ENCODE measurements at regions not wholly inside any gene's neighbourhood (a gene's known extent, or its start where the extent isn't known, plus 50 kb on each side); places are given as distances from the start of the nearest gene placed in this dataset.

- H3K9me3 Mint-ChIP-seq (ENCODE audit: insufficient read depth), result no peaks in the 10 kb centered on the region
- CTCF ChIA-PET, result no interaction called here
- TF ChIP-seq EZH2 (IDR thresholded peaks at IDR 0.05; ENCODE audit: borderline replicate concordance, insufficient read depth, low read depth, low read length, poor library complexity, severe bottlenecking), result no peak
- TF ChIP-seq CTCF (IDR thresholded peaks at IDR 0.05), result no peak
- no peaks in the 10 kb centered on the region for H3K27me3 Mint-ChIP-seq
- H3K4me1 Mint-ChIP-seq, result peaks cover 22% of the 10 kb centered on the region
- H3K36me3 ChIP-seq (replicated peaks in 1 of 2; ENCODE audit: control extremely low read depth in 1 of 2, control insufficient read depth in 1 of 2, extremely low read depth in 1 of 2, insufficient read depth in 2 of 2, low read length in 1 of 2), result no peaks in the 10 kb centered on the region
- no peak overlapping the region for H3K4me3 ChIP-seq (ENCODE audit: control extremely low read depth in 1 of 5, extremely low read depth in 1 of 5, insufficient read depth in 1 of 5, low read depth in 2 of 5, low read length in 4 of 5)
- DNase-seq (no peak), ATAC-seq (ENCODE audit: low read depth) (no peak)
- POLR2A ChIA-PET, result no interaction called here
- no peak overlapping the region for H3K27ac Mint-ChIP-seq
- H3K9ac ChIP-seq (ENCODE audit: low read length), result no peak overlapping the region
- H3K27ac ChIP-seq (ENCODE audit: low read length in 2 of 2), result no peak overlapping the region
- no peak overlapping the region for H2AFZ ChIP-seq (ENCODE audit: insufficient read depth, low read depth, low read length, poor library complexity, severe bottlenecking)
- H3K4me2 ChIP-seq (replicated peaks; ENCODE audit: low read depth, low read length, poor library complexity, severe bottlenecking), result no peak overlapping the region
- H4K20me1 ChIP-seq (ENCODE audit: control insufficient read depth, insufficient read depth, low read length, poor library complexity, severe bottlenecking), result no peaks in the 10 kb centered on the region
- intact Hi-C loops (cut with micrococcal nuclease), result no loop called here
- WGBS (ENCODE audit: insufficient coverage), result 67% methylated on average over 8 of the region's 10 CpGs
- no peaks in the 10 kb centered on the region for H3K79me2 ChIP-seq (ENCODE audit: control insufficient read depth, insufficient read depth, low read length)
- peaks cover 9 to 15% of the 10 kb centered on the region in 2 donors for H3K4me1 ChIP-seq (ENCODE audit: control insufficient read depth in 2 of 2, insufficient read depth in 2 of 2, low read length in 2 of 2)
- H3K27me3 ChIP-seq (replicated peaks in 1 of 4; ENCODE audit: control extremely low read depth in 1 of 4, control insufficient read depth in 3 of 4, insufficient read depth in 4 of 4, low read length in 3 of 4), result no peaks in the 10 kb centered on the region
- H3K9me3 ChIP-seq (ENCODE audit: control extremely low read depth in 1 of 3, control insufficient read depth in 2 of 3, insufficient read depth in 1 of 3, low read length in 2 of 3), result no peaks in the 10 kb centered on the region
- H3K4me3 Mint-ChIP-seq, result no peak overlapping the region
Observed at GRCh38 chr6:105786890-105787655, 299.1 kb upstream of the PRDM1 start.

GRCh38 chr6:105786449-105786848, 299.7 kb upstream of the PRDM1 start:
- Histone ChIP-seq H3K36me3 (replicated peaks in 1 of 2; ENCODE audit: control extremely low read depth in 1 of 2, control insufficient read depth in 1 of 2, extremely low read depth in 1 of 2, insufficient read depth in 2 of 2, low read length in 1 of 2) (no peaks in the 10 kb centered on the region), H3K27ac (ENCODE audit: low read length in 2 of 2) (no peak overlapping the region), H2AFZ (ENCODE audit: insufficient read depth, low read depth, low read length, poor library complexity, severe bottlenecking) (no peak overlapping the region), H3K4me1 (ENCODE audit: control insufficient read depth in 2 of 2, insufficient read depth in 2 of 2, low read length in 2 of 2) (peaks cover 9% of the 10 kb centered on the region in 2 donors), H3K9ac (ENCODE audit: low read length) (no peak overlapping the region), H3K4me3 (ENCODE audit: control extremely low read depth in 1 of 5, extremely low read depth in 1 of 5, insufficient read depth in 1 of 5, low read depth in 2 of 5, low read length in 4 of 5) (no peak overlapping the region), H4K20me1 (ENCODE audit: control insufficient read depth, insufficient read depth, low read length, poor library complexity, severe bottlenecking) (no peaks in the 10 kb centered on the region), H3K9me3 (ENCODE audit: control extremely low read depth in 1 of 3, control insufficient read depth in 2 of 3, insufficient read depth in 1 of 3, low read length in 2 of 3) (no peaks in the 10 kb centered on the region), H3K27me3 (replicated peaks in 1 of 4; ENCODE audit: control extremely low read depth in 1 of 4, control insufficient read depth in 3 of 4, insufficient read depth in 4 of 4, low read length in 3 of 4) (no peaks in the 10 kb centered on the region), H3K79me2 (ENCODE audit: control insufficient read depth, insufficient read depth, low read length) (no peaks in the 10 kb centered on the region), H3K4me2 (replicated peaks; ENCODE audit: low read depth, low read length, poor library complexity, severe bottlenecking) (no peak overlapping the region)
- ATAC-seq (ENCODE audit: low read depth) (no peak), DNase-seq (no peak)
- no peak overlapping the region for H3K4me3 Mint-ChIP-seq
- ChIA-PET CTCF (interaction anchor here (0.6 kb wide), 1 partner anchor 1399 kb away, joined by 3 read pairs; no protein-coding TSS in a partner anchor), POLR2A (no interaction called here)
- intact Hi-C loops (cut with micrococcal nuclease), result no loop called here
- no peak overlapping the region for H3K27ac Mint-ChIP-seq
- H3K9me3 Mint-ChIP-seq (ENCODE audit: insufficient read depth), result no peaks in the 10 kb centered on the region
- H3K4me1 Mint-ChIP-seq, result peaks cover 16% of the 10 kb centered on the region
- 63% methylated on average over 1 of the region's 1 CpG for WGBS (ENCODE audit: insufficient coverage)
- no peaks in the 10 kb centered on the region for H3K27me3 Mint-ChIP-seq
- no peak for TF ChIP-seq CTCF (IDR thresholded peaks at IDR 0.05)
- TF ChIP-seq EZH2 (IDR thresholded peaks at IDR 0.05; ENCODE audit: borderline replicate concordance, insufficient read depth, low read depth, low read length, poor library complexity, severe bottlenecking), result no peak
